HCT116 (cell line): ENCODE measurements at regions not wholly inside any gene's neighbourhood (a gene's known extent, or its start where the extent isn't known, plus 50 kb on each side); places are given as distances from the start of the nearest gene placed in this dataset.

Experiments used
- ELF1 ChIP-seq: IDR thresholded peaks from 2 replicates; pipeline ENCODE4 v1.6.1; 2012; ENCODE audit warnings: low read depth, borderline replicate concordance
- EZH2 ChIP-seq: fragments of 200-600 bp; sonication (generic); IDR thresholded peaks from 2 replicates; pipeline ENCODE4 v1.6.1; 2017; ENCODE audit warnings: antibody characterized with exemption, mixed run types
- EZH2phosphoT487 ChIP-seq: fragments of 200-600 bp; IDR thresholded peaks from 2 replicates; pipeline ENCODE4 v1.6.1; 2018; ENCODE audit warnings: antibody characterized with exemption, borderline replicate concordance
- POLR2A ChIP-seq: IDR thresholded peaks from 2 replicates; pipeline ENCODE4 v1.7.0; 2011; ENCODE audit warnings: borderline replicate concordance; ENCODE audit not compliant: insufficient read depth, insufficient read length; ENCODE audit errors: extremely low read depth
- RAD21 ChIP-seq: IDR thresholded peaks from 2 replicates; pipeline ENCODE4 v1.6.1; 2012; ENCODE audit warnings: low read depth, mild to moderate bottlenecking
- ZFX ChIP-seq: fragments of 450-650 bp; IDR thresholded peaks from 2 replicates; pipeline ENCODE4 v1.6.1; 2017
- TF ChIP-seq, protein P1 (sequence below), 3 experiments: fragments of 200-600 bp in 1 of 3; sonication (generic) in 1 of 3; IDR thresholded peaks in 2 of 3; conservative IDR thresholded peaks in 1 of 3; 2 replicates each; pipeline ENCODE4 v1.5.1; 2012 to 2017; ENCODE audit warnings: low read depth in 2 of 3, low read length in 2 of 3, antibody characterized with exemption in 1 of 3, borderline replicate concordance in 1 of 3, control low read depth in 1 of 3, mild to moderate bottlenecking in 1 of 3, mixed read lengths in 1 of 3, mixed run types in 1 of 3, moderate library complexity in 1 of 3; ENCODE audit not compliant: insufficient read depth in 1 of 3
- TF ChIP-seq, protein P2 (sequence below): IDR thresholded peaks from 2 replicates; pipeline ENCODE4 v1.6.1; 2012
- TF ChIP-seq, protein P3 (sequence below): IDR thresholded peaks from 2 replicates; pipeline ENCODE4 v1.6.1; 2012

DNA sequence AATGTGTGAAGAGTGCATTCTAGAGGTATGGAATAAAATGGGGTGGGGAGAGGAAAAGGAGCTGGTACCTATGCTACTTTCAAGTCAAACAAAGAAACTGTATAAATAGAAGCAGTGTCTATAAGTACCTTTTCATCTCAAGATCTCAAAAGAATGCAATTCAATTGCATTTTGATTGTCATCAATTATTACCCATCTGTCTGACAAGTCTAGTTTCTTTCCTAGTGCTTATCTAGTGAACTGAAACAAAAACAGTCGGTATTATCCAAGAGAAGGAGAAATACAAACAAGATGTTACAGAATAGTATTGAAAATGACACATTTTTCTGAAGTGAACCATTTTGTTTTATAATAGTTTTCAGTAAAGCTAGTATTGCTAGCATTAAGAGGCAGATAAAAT is 754.5 kb upstream of the LRRN3 start:
- no peak for TF ChIP-seq POLR2A
- no peak for TF ChIP-seq EZH2
- TF ChIP-seq, protein P1, sequence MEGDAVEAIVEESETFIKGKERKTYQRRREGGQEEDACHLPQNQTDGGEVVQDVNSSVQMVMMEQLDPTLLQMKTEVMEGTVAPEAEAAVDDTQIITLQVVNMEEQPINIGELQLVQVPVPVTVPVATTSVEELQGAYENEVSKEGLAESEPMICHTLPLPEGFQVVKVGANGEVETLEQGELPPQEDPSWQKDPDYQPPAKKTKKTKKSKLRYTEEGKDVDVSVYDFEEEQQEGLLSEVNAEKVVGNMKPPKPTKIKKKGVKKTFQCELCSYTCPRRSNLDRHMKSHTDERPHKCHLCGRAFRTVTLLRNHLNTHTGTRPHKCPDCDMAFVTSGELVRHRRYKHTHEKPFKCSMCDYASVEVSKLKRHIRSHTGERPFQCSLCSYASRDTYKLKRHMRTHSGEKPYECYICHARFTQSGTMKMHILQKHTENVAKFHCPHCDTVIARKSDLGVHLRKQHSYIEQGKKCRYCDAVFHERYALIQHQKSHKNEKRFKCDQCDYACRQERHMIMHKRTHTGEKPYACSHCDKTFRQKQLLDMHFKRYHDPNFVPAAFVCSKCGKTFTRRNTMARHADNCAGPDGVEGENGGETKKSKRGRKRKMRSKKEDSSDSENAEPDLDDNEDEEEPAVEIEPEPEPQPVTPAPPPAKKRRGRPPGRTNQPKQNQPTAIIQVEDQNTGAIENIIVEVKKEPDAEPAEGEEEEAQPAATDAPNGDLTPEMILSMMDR (IDR thresholded peaks at IDR 0.05 in 2 of 3, conservative IDR thresholded peaks at IDR 0.05 in 1 of 3; ENCODE audit: borderline replicate concordance in 1 of 3, insufficient read depth in 1 of 3, low read depth in 2 of 3, low read length in 2 of 3) = no peak
- no peak for TF ChIP-seq RAD21
- TF ChIP-seq EZH2phosphoT487 = no peak
- TF ChIP-seq, protein P2, sequence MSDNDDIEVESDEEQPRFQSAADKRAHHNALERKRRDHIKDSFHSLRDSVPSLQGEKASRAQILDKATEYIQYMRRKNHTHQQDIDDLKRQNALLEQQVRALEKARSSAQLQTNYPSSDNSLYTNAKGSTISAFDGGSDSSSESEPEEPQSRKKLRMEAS = no peak
- TF ChIP-seq ELF1 = no peak
- no peak for TF ChIP-seq ZFX
- TF ChIP-seq, protein P3, sequence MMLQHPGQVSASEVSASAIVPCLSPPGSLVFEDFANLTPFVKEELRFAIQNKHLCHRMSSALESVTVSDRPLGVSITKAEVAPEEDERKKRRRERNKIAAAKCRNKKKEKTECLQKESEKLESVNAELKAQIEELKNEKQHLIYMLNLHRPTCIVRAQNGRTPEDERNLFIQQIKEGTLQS = no peak
